OCI-LY1 (cell line): ENCODE measurements at regions not wholly inside any gene's neighbourhood (a gene's known extent, or its start where the extent isn't known, plus 50 kb on each side); places are given as distances from the start of the nearest gene placed in this dataset.

Experiments used
- CTCF ChIP-seq: fragments of 200-600 bp; sonication (generic), shearing (Covaris generic); IDR thresholded peaks from 2 replicates; pipeline ENCODE4 v1.5.1; 2017; ENCODE audit warnings: mild to moderate bottlenecking, antibody characterized with exemption, low read length, moderate library complexity, mixed read lengths
- EZH2 ChIP-seq: fragments of 200-600 bp; sonication (generic), shearing (Covaris generic); IDR thresholded peaks from 2 replicates; pipeline ENCODE4 v1.8.0; 2017; ENCODE audit warnings: borderline replicate concordance, mixed run types, mild to moderate bottlenecking, antibody characterized with exemption, low read length, moderate library complexity, mixed read lengths

GRCh38 chr10:21165489-21165888 is 268.4 kb upstream of the NEBL start:
- TF ChIP-seq CTCF (no peak), EZH2 (no peak)
